Stimulated activated CD8-positive, alpha-beta memory T cell treated with anti-CD3 and anti-CD28 coated beads, Interleukin-15, amount 100 ng/mL, for 1 hour (primary cell): ENCODE measurements at regions not wholly inside any gene's neighbourhood (a gene's known extent, or its start where the extent isn't known, plus 50 kb on each side); places are given as distances from the start of the nearest gene placed in this dataset.

ENCODE experiments used
- DNase-seq: peaks from one replicate; pipeline ENCODE4 v3.0.0-alpha.2; 2020; ENCODE audit warnings: low read depth

- no peak for DNase-seq
Observed at GRCh38 chr10:78905015-78905956, 163.5 kb upstream of the ZMIZ1 start.

- DNase-seq = no peak
Observed at GRCh38 chr10:78905957-78906308, 162.8 kb upstream of the ZMIZ1 start.

- no peak for DNase-seq
Observed at GRCh38 chr10:78906734-78907390, 161.9 kb upstream of the ZMIZ1 start.

GRCh38 chr10:78907551-78908211 lies 161.1 kb upstream of the ZMIZ1 start:
- DNase-seq = no peak

- DNase-seq = no peak
Observed at GRCh38 chr10:78909221-78909620, 159.5 kb upstream of the ZMIZ1 start.

GRCh38 chr10:78910021-78910420 lies 158.7 kb upstream of the ZMIZ1 start:
- DNase-seq = no peak

GRCh38 chr10:78910476-78910875 lies 158.3 kb upstream of the ZMIZ1 start:
- no peak for DNase-seq

GRCh38 chr10:78910886-78911285 lies 157.9 kb upstream of the ZMIZ1 start:
- DNase-seq = no peak

GRCh38 chr10:78911533-78912340 lies 157.0 kb upstream of the ZMIZ1 start:
- no peak for DNase-seq

- no peak for DNase-seq
Observed at GRCh38 chr10:78912361-78913218, 156.2 kb upstream of the ZMIZ1 start.

GRCh38 chr10:78913219-78914059 lies 155.3 kb upstream of the ZMIZ1 start:
- DNase-seq = no peak

- DNase-seq = no peak
Observed at GRCh38 chr10:78914060-78914378, 154.7 kb upstream of the ZMIZ1 start.

- no peak for DNase-seq
Observed at GRCh38 chr10:78914502-78915189, 154.1 kb upstream of the ZMIZ1 start.

- DNase-seq = no peak
Observed at GRCh38 chr10:78915190-78915518, 153.6 kb upstream of the ZMIZ1 start.

GRCh38 chr10:78916227-78916626 lies 152.5 kb upstream of the ZMIZ1 start:
- no peak for DNase-seq

GRCh38 chr10:78919181-78919966 lies 149.4 kb upstream of the ZMIZ1 start:
- DNase-seq = no peak

GRCh38 chr10:78920011-78920410 lies 148.8 kb upstream of the ZMIZ1 start:
- no peak for DNase-seq

GRCh38 chr10:78921895-78922294 lies 146.9 kb upstream of the ZMIZ1 start:
- no peak for DNase-seq
